BE2C (cell line): ENCODE measurements at regions not wholly inside any gene's neighbourhood (a gene's known extent, or its start where the extent isn't known, plus 50 kb on each side); places are given as distances from the start of the nearest gene placed in this dataset.

ENCODE experiments used
- DNase-seq: peaks from one replicate; pipeline ENCODE4 v3.0.0-alpha.2; 2020
- H3K27me3 ChIP-seq: fragments of 250-450 bp; sonication (Bioruptor Pico); 2 replicates; pipeline ENCODE4 v1.5.1; 2020; ENCODE audit warnings: mild to moderate bottlenecking
- H3K36me3 ChIP-seq: fragments of 250-450 bp; sonication (Bioruptor Pico); 2 replicates; pipeline ENCODE4 v1.5.1; 2020; ENCODE audit warnings: mild to moderate bottlenecking
- H3K4me1 ChIP-seq: fragments of 250-450 bp; sonication (Bioruptor Pico); 2 replicates; pipeline ENCODE4 v1.5.1; 2020
- H3K4me3 ChIP-seq: 2 replicates; pipeline ENCODE4 v1.5.1; 2011; ENCODE audit warnings: low read depth, low read length
- H3K9me3 ChIP-seq: fragments of 250-450 bp; sonication (Bioruptor Pico); 2 replicates; pipeline ENCODE4 v1.5.1; 2020
- CTCF ChIP-seq: IDR thresholded peaks from 2 replicates; pipeline ENCODE4 v1.5.1; 2012; ENCODE audit warnings: mild to moderate bottlenecking, low read depth, low read length

DNA sequence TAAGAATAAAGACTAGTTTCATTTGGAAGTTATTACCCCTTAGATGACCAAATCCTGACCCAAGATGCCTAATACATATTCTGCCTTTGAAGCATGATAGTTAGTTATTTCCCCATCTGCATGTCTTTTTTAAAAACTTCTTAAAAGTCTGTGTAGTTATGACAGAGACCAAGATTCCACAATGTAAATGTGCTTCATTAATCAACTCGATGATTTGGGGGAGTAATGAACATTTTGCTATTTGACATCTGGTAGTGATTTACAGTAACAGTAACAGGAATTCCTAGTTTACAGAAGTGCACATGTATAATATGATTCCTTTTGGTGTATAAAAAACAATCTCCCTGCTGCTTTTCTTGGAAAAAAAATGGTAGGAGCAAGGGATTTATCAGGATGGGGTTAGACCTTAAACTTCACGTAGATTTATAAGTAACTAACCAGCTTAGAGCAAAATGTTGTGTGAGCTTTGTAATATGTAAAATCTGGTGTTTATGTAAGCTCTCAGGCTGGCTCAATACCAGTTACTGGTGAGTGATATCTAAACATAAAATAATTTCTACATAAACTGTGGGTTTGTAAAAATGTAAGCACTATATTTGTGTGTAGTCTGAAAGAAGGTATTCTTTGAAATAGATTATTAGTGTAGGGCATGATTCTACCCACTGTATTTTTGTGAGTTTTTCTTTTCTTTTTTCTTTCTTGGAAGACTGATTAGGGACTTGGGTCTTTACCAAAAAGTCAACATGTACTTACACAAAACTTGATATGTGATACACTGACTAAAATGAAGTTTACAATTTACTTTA lies 641.6 kb downstream of the EPHA4 start:
- Histone ChIP-seq H3K9me3 (no peaks in the 10 kb centered on the region), H3K4me1 (no peaks in the 10 kb centered on the region), H3K36me3 (no peaks in the 10 kb centered on the region), H3K27me3 (no peaks in the 10 kb centered on the region), H3K4me3 (no peak overlapping the region)
- TF ChIP-seq CTCF, result no peak
- no peak for DNase-seq

DNA sequence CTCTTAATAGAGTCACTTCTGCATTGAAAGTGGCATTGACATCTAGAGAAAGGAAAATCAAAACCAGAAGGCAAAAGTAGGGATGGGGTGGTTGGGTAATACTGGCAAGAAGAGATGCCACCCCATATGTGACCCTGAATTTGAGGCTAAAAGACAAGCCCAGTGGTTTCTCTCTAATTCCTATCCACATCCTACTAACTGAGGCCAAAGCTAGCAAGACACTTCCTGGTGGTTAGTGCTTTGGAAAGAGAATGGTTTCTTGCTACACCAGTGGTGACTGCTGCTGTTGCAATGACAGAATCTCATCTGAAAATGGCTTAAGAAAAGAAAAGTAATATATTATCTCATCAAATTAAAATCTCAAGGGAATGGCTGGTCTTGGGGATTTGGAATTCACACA lies 640.6 kb downstream of the EPHA4 start:
- H3K4me3 ChIP-seq, result no peak overlapping the region
- H3K9me3 ChIP-seq, result no peaks in the 10 kb centered on the region
- no peaks in the 10 kb centered on the region for H3K27me3 ChIP-seq
- TF ChIP-seq CTCF, result no peak
- H3K4me1 ChIP-seq, result no peaks in the 10 kb centered on the region
- no peak for DNase-seq
- no peaks in the 10 kb centered on the region for H3K36me3 ChIP-seq

DNA sequence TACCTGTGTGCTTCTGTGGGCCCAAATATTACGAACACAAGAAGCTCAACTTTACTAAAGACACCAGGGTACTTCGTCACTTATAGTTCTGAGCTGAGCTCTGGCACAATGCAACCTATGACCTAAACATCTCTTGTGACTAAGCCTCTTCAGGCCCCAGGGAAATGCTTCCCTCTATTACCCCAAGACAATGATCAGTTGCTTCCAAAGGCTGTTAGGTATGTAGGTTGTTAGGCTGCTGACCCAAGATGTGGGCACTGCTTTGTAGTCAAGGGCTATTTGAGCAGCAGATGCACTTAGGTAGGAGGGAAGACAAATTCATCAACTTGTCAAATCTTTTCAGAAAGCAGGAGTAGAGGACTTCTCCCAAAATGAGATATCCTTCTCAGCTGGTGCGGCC lies 640.1 kb downstream of the EPHA4 start:
- Histone ChIP-seq H3K4me1 (no peaks in the 10 kb centered on the region), H3K36me3 (no peaks in the 10 kb centered on the region), H3K27me3 (no peaks in the 10 kb centered on the region), H3K4me3 (no peak overlapping the region), H3K9me3 (no peaks in the 10 kb centered on the region)
- no peak for DNase-seq
- no peak for TF ChIP-seq CTCF

DNA sequence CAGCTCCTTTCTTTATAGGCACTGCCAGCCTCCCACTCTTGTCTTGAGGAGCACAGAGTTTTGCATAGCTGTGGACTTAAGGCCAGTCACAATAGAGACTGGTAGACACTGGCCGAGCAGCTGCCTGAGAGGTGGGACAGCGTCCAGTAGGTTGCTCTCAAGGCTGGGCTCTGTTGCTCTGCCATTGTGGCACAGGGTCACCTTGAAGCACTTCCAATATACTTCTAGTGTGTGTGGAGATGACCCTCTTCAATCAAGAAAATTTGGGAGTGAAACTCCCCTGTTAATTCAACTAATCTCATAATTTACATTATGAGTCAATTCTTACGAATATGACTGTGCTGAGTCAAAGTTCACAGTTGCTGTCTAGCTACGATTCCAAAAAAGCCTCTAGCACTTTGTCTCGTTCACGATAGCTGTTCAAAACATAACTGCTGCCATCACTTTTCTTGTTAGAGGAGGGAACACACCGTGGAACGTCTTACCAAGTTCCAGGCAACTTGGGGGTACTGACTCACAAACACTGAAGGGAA lies 636.2 kb downstream of the EPHA4 start:
- Histone ChIP-seq H3K9me3 (no peaks in the 10 kb centered on the region), H3K4me1 (no peaks in the 10 kb centered on the region), H3K36me3 (no peaks in the 10 kb centered on the region), H3K27me3 (no peaks in the 10 kb centered on the region), H3K4me3 (no peak overlapping the region)
- no peak for TF ChIP-seq CTCF
- DNase-seq, result no peak

DNA sequence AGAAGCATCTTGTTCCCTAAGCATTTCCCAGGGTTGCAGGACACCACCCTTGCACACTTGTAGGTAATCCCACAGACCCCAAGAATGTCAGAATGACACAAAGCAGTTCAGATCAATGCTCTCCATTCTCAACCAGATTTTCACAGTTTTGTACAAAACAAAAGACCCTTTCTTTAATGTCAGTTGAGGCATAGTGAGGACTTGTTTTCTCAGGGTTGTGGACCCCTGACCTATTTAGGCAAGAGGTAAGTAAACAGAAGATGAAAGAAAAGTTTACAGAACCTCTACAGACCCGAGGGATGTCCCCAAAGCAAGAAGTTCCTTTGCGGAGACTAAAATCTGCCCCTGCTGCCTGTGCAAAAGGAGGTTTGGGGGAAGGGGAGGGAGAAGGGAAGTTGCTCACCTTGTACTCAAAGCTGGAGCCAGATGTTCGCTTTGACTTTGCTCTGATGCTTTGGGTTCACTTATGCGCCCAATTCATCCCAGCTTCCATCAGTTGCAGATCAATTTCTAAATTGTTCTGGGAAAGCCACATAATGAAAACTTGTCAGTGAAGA lies 635.4 kb downstream of the EPHA4 start:
- DNase-seq, result no peak

More for the DNA sequence above, 635.4 kb downstream of the EPHA4 start:
- no peak for TF ChIP-seq CTCF
- H3K27me3 ChIP-seq, result no peaks in the 10 kb centered on the region
- H3K4me1 ChIP-seq, result no peaks in the 10 kb centered on the region
- H3K36me3 ChIP-seq, result no peaks in the 10 kb centered on the region
- no peaks in the 10 kb centered on the region for H3K9me3 ChIP-seq
- H3K4me3 ChIP-seq, result no peak overlapping the region
